ENCODE measurements at regions not wholly inside any gene's neighbourhood (a gene's known extent, or its start where the extent isn't known, plus 50 kb on each side); places are given as distances from the start of the nearest gene placed in this dataset.
"Not testable (repeated sequence)": the region's sequence is repeated elsewhere in the genome, so short reads cannot be mapped to it uniquely, and the experiment has no call there.

DNA sequence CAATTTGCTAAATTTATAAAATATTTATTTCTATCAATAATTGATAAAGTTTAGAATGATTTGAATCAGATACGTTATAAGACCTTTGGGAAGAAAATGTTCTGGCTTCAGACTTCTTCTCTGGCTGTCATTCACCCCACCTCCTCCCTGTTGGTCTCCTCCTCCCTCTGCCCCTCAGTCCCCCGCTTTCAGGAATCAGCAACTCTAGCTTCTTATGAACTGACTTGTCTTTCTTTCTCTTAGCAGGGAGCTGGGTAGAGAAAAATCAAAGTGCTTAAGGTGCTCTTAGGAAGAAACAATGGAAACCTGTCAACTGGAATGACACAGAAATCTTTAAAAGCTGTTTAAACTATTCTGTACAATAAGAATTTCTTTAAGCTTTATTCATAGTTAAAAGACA lies 71.3 kb upstream of the ETV3 start:
- FAIRE-seq: no peak

DNA sequence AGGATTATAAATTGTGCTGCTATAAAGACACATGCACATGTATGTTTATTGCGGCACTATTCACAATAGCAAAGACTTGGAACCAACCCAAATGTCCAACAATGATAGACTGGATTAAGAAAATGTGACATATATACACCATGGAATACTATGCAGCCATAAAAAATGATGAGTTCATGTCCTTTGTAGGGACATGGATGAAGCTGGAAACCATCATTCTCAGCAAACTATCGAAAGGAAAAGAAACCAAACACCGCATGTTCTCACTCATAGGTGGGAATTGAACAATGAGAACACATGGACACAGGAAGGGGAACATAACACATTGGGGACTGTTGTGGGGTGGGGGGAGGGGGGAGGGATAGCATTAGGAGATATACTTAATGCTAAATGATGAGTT lies 67.8 kb upstream of the ETV3 start:
- not testable (repeated sequence) for FAIRE-seq

DNA sequence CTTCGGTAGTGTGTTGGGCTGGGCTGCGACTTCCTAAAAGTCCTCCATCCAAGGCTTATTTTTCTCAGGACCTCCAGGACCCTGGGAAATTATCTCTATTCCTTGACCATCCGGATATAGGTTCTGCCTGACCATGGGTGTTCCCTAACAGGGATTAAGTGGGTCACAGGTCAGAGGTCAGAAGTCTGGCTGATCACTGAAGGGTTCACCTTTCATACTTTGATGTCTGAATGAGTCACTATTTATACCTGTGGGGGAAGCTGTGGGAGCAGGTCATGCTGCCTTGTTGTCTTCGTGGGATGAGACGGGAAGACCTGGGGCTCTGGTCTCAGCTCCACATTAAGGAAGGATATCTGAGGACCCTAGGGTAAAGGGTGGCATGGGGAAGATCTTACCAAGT lies 65.0 kb upstream of the ETV3 start:
- no peak for FAIRE-seq

DNA sequence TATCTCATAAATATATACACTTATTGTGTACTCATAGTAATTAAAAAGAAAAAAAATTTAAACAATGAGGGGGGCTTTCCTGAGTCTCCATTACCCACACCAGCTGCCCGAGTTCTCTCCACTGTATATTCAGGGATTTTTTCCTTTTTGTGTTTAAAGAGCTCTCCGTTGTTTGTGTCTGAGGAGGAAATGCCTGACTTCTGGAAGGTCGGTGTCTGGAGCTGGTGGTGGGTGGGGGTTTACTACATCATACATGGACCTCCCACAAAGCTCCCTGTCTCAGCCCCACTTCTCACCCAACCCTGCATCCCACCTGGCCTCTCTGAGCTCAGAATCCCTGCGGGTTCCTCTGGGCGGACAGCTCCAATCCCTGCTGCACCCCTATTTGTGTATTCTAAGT lies 64.1 kb upstream of the ETV3 start:
- no peak for FAIRE-seq

DNA sequence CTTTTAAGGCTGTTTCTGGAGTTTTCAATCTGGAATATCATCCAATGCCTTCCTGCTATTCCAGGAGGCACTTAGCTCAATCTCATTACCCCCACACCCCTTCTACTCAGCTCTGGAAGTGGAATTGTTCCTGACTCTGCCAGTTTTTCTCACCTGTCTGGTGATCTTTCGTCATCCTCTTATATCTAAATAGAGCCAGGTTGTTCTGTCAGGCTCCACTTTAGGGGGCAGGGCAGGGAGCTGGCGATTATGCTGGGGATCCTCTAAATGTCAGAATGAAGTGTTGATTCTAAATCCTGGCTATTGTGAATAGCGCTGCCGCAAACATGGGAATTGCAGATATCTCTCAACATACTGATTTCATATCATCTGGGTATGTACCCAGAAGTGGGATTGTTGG lies 63.6 kb upstream of the ETV3 start:
- FAIRE-seq: no peak

DNA sequence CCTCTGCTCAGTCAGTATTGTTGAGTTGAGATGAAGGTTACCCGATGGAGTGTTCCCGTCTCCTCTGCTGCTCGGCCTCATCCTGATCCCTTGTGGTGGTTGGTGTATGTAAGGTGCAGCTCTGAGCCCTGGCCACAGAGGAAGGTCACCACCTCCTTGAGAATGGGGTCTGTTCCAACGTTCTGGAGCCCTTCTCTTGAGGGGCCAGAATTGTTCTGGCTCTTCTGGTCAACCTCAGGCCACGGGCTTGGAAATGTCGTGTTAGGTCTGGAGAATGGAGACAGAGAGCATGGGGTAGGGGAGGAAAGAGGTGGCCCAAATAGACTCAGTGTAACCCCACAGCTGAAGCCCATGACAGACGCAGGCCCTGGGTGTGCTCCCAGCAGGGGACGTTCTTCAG lies 62.3 kb upstream of the ETV3 start:
- no peak for FAIRE-seq

DNA sequence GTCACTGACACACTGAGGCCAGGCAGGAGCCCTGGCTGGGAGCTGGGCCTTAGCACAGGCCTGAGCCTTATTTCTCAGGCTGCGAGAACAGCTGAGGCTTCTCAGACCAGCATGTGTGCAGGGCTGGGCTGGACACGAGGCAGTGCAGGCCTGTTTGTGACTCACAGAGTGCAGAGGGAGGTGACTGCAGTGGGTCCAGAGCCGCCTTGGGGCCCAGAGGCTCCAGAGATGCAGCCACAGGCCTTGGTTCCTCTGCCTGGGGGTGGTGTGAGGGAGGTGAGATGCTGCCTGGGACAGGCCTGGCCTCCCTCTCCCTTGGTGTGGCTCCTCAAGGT lies 61.2 kb upstream of the ETV3 start:
- FAIRE-seq: no peak

DNA sequence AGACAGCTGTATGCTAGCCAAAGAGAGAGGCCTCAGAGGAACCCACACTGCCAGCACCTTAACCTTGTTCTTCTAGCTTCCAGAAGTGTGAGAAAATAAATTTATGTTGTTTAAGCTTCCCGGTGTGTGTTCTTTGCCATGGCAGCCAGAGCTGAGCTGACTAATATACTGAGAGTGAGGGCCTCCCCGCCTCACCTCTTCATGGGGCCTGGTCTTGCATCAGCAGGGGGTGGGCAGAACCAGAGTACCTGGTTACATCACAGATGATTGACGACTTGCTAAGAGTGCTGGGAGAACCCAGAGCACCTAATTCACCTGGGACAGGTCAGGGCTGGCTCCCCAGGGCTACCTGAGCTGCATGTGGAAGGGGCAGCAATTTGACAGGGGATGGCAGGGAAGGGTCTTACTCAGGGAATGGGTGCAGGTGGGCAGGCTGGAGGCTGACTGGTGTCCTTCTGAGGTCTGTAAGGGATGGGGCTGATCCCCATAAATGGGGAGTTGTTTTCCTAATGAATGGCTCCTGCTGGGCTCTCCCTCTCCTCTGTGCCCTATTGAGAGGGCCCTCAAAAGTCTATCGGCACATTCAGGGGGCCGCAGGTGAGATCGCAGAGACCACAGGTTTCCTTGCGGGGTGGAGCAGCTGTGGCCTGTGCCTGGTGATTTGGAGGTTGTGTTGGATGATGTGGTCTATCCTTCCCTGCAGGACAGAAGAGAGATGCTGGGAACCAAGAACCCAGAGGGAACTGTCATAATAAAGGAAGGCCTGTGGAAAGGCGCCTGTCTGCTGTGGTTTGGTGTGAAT lies 60.6 kb upstream of the ETV3 start:
- FAIRE-seq: no peak

DNA sequence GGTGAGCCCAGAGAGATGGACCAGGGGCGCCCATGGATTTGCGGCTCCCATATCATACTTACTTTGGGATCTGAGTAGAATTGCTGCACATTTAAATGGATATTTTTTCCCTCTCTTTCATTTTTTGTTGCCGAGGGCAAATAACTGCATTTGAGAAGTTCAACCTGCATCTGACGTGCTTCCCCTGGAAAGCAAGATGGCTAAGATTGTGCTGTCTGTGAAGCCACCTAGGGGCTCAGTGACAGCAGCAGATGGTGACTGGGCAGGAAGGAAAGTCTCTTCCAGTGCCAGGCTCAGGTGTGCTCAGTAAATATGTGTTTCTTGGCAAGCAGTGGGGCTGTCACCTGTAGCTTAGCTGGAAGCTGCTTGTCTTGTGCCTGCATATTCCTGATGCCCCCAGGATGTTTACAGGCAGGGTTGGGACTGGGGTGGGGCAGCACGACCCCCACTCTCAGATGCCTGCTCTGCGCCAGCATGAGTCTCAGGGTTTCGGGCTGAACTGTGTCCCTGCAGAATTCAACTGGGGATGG lies 59.8 kb upstream of the ETV3 start:
- no peak for FAIRE-seq

DNA sequence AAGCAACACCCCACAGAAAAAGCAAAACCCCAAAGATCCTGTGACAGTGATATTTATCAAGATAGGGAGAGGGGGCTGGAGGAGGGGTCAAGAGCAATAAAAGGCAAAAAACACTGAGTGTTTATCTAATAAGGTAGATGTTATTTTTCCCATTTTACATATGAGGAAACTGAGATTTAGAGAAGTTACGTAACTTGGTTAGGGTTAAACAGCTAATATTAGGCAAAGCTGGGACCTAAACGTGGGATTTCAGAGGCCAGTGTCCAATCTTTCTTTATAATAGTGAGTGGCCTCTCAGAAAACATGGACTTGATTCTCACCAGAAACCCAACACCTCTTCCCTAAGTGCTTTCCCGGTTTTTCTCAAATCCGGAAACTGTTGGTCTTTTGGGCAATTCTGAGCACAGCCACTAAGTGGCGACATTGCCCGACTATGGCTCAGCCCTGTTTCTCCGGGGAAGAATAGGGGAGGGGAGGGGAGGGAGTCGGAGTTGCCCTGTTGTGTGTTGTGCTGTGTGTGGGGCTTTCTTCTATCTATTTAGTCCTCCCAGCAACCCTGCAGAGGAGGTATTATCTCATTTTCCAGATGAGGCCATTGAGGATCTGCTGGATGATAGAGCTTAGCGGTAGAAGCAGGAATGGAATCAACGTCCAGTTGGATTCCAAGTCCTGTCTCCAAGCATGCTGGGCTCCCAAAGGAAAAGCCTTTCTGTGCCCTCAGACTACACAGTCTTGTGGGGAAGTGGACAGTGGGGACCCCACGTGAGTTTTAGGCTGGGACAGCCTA lies 58.7 kb upstream of the ETV3 start:
- peak; percentile 83 for FAIRE-seq

DNA sequence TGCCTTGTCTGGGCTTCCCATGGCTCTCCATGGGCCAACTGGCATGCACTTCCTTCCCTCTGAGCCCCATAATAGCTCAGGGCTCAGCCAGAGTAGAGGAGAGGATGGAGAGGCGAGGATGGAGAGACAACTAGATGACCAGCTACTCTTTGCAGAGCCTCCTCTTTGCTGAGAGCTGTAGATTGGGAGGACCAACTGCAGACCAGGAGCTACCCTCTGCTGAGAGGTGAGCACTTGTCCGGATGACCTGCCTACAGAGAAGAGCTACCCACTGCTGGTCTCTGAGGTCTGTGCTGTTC lies 58.0 kb upstream of the ETV3 start:
- no peak for FAIRE-seq

DNA sequence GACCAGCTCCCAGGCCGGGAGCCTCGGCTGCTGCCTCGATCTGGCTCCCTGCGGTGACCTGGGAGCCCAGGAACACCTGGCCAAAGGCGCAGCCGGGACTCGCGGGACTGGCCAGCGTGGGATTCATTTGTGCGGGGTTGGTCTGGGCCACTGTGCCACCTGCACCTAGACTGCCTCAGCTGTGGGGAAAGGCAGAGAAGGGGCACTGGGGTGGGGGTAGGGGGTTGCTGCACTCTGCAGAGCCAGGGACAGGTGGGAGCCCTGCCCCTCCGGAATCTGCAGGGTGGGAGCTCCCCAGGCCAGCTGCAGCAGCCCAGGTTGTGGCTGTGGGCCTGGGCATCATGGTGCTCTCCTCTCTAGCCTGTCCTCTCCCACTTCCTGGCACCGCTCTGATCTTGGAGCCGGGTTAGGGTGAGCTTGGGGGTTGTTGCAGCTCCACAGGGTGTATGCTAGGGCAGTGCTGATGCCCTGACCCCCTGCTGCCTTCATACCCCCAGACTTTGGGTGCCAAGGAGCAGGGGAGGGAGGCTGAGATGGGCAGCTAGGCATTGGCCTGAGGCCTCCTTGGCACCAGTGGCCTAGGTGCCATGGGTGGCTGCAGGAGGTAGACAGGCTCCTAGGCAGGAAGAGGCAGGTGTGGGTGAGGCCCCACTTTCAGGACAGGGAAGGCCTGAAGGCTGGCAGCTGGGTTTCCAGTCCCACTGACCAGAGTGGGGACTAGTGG lies 57.5 kb upstream of the ETV3 start:
- no peak for FAIRE-seq

DNA sequence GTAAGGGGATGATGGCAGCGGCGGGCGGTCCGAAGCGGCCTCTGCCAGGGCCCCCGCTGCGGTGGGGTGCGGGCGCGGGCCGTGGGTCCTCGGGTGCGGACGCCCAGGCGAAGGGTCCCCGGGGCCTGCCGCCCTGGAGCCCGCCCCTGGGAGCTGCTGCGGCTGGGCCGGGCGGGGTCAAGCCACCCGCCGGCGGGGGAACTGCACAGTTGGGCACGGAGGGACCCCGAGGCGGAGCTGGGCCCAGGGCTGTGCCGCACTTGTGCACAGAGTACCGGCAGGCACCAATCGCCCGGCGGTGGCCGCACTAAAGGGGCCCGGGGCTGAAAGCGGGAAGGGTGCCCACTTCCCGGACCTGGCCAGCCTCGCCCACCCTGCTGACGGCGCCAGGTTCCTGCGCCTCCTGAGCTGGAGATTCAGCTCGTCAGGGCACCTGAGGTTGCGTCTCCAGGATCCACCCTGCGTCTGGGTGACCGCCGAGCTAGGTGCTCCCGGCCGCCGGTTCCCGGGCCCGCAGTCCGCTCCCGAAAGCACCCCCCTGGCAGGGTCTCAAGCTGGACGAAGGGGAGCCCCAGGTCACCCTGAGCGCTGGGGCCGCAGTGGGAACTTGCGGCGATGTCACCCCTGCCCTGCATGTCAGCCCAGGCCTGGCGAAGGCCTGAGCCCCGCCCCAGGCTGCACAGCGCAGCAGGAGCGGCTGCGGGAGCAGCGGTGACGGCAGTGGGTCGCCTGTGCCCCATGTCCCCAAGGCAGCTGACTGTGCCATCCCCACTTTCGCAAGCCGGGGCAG lies 56.7 kb upstream of the ETV3 start:
- FAIRE-seq: no peak

DNA sequence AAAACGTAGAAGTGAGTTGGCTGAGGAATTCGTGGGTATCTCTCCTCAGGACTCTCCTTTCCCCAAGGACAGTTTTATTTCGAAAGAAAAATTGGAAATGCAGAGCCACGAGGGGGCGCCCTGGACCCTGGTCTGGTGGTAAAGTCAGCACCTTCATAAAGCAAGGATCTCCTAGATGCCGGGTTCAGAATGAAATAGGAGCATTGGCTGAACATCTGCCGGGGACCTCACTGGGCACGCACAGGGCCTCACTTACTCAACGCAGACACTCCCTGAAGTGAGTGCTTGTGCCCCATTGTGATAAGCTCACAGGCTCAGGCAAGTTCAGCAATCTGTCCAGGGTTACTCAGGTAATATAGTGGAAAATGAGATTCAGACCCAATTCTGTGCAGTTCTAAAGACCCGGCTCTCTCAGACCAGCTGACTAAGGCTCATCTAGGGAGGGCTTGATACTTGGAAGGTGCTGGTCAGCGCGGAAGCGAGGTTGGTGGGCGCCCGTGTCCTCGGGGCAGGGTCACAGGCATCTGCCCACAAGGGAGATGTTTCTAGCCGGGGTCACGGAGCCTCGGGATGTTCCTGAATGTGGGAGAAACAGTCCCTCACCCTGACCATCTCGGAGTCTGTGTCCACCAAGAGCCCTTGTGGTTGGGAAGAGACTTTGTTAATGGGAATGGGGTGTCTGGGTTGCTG lies 55.7 kb upstream of the ETV3 start:
- FAIRE-seq: no peak

DNA sequence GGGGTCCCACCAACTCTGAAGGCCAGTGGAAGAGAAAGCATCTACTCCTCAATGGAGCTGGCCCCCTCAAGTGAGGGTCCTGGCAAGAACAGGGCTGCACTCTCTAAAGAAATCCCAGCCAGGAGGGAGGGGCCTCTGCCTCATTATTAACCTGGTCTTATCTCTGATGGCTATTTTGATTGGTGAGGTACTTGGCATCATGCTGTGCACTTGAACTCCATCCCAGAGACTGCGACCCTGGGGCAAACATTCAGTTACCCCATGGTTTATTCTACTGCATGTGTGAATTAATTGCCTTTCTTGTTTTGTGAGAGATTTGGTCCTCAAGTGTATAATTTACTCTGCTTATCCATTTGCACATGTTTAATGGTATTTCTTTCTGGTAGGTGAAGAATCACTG lies 55.0 kb upstream of the ETV3 start:
- no peak for FAIRE-seq

DNA sequence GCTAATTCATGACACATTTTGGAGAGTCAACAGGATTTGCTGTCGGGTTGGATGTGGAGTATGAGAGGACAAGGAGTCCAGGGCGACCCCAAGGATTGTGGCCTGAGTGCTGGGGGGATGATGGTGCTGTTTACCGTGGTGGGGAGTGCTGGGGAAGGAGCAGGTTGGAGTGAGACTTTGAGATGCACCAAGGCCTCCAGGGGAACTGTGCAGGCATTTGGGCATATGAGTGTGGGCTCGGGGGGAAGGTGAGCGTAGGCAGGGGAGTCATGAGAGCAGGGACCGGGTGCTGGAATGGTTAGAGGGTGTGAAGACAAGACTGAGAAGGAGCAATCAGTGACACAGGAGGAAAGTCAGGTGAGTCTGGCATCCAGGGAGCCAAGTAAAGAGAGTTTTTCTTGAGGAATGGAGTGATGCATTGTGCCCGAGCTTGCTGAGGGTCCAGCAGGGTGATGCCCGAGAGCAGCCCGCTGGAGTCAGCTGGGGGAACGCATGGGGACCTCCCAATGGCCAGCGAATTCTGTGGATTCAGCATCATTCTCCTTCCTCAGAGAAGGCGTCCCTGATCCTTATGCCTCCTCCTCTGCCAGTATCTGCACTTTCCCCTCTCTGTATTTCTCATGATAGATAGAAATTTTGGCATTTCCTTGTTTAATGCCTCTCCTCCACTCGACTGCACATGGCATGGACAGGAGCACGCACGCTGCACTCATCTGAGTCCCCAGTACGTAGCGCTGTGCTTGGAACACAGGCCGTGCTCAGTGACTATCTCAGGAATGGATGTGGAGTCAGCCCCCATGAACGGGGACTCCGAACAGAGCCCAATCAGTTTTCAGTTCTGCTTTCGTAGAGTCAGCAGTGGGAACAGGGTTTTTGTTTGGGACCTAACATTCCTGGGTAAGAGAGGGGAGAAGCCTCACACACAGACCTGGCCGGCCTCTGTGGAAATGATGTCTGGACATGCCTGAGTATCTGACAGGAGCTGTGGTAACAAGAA lies 52.1 kb upstream of the ETV3 start:
- FAIRE-seq: no peak

DNA sequence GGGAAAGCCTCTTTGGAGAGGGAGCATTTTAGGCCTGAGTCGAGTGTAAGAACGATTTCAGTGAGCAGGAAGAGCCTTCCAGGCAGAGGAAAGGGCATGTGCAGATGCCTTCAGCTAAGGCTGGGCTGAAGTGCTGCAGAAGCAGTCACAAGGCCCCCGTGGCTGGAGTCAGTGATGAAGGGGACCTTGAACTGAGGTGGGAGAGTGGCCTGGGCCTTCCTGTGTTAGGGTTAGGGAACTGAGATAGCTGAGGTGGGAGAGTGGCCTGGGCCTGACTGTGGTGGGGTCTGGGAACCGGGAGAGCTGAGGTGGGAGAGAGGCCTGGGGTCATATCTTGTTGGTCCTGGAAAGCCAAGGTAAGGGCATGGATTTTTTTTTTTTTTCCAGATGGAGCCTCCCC lies 50.9 kb upstream of the ETV3 start:
- no peak for FAIRE-seq
